EH (cell line): ENCODE measurements at regions not wholly inside any gene's neighbourhood (a gene's known extent, or its start where the extent isn't known, plus 50 kb on each side); places are given as distances from the start of the nearest gene placed in this dataset.

Source experiments
- DNase-seq: peaks from one replicate; pipeline ENCODE4 v3.0.0-alpha.2; 2015; ENCODE audit warnings: low read depth

DNA sequence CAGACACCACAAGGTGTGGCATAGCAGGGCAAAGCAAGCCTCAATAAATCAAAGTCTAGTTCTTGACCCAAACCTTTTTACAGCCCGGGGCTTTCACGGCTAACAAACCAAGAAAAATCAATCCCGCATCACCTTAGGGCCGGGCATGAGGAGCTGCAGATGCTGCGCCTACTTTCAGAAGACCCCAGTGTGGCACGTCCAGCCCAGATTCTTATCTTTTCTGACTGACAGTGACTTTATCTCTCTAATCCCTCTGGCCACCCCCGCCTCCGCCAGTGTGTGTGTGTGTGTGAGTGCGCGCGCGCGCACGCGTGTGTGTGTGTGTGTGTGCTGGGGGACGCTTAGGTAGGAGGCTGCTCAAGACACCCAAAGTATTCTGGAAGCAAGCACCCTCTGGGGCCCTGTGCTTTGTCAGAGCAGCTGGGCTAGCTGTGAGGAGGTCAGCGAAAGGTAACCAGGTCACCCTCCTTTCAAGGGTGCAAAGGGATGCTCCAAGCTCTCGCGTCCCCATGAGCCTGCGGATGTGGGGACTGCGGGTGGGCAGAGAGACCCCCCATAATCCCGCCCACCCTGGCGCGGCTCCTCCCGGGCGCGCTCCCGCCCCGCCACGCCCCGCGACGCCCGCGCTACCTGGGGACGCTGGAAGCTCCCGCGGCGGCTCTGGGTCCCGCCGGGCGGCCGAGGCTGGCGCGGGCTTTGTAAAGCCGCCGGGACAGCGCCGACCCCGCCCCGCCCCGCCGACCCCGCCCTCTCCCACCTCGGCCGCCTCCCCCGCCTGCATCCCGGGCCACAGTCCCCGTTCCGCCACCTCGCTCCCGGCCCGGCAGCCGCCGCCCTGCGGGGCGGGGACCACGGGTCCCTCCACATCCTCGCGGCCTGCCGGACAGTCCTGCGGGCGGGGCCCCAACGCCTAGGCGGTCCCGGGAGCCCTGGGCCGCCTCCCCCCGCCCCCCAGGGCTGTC, 57.1 kb upstream of the RHOBTB1 start:
- DNase-seq: peak; percentile 15

GRCh38 chr10:60998932-60999331, 54.9 kb upstream of the RHOBTB1 start:
- DNase-seq: no peak

DNA sequence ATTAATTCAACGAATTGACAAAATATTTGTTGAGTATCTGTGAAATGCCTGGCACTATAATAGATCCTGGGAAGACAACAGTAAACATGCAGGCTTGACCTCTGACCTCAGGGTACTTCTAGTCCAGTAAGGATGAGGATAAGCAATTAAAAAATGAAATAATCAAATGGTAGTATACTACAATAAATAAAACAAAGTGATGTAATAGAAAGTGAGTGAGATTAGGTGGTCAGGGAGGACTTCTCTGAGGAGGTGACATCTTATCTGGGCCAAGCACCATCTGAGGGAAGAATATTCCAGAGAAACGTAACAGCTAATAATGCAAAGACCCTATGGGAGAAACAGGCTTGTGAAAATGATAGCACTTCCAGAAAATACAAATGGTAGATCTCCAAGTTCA, 50.1 kb upstream of the RHOBTB1 start:
- DNase-seq: no peak
